ENCODE measurements at regions not wholly inside any gene's neighbourhood (a gene's known extent, or its start where the extent isn't known, plus 50 kb on each side); places are given as distances from the start of the nearest gene placed in this dataset.
"Not testable (repeated sequence)": the region's sequence is repeated elsewhere in the genome, so short reads cannot be mapped to it uniquely, and the experiment has no call there.

GRCh38 chr1:224061436-224061835 is 52.5 kb upstream of the FBXO28 start:
- intact Hi-C loops (cut with DNase I): no loop called here

GRCh38 chr1:224059897-224060427 is 53.9 kb upstream of the FBXO28 start:
- intact Hi-C loops (cut with DNase I): no loop called here
- no peak for DNase-seq (ENCODE audit: low spot score)

More at GRCh38 chr1:224061436-224061835, 52.5 kb upstream of the FBXO28 start:
- no peak for DNase-seq (ENCODE audit: low spot score)

- no peak for DNase-seq (ENCODE audit: low spot score)
- intact Hi-C loops (cut with DNase I): no loop called here
Observed at GRCh38 chr1:224058303-224058702, 55.6 kb upstream of the FBXO28 start.

- intact Hi-C loops (cut with DNase I): loop anchor here in 1 of 2 donors (2.0 kb wide), 1 partner anchor 359 kb away; no protein-coding TSS in a partner anchor
- no peak for DNase-seq (ENCODE audit: low spot score)
Observed at GRCh38 chr1:224057461-224058199, 56.3 kb upstream of the FBXO28 start.

GRCh38 chr1:224054611-224055010 is 59.3 kb upstream of the FBXO28 start:
- intact Hi-C loops (cut with DNase I): no loop called here
- no peak for DNase-seq (ENCODE audit: low spot score)

- intact Hi-C loops (cut with DNase I): no loop called here
- no peak for DNase-seq (ENCODE audit: low spot score)
Observed at GRCh38 chr1:224054012-224054411, 59.9 kb upstream of the FBXO28 start.

GRCh38 chr1:224053456-224053855 is 60.5 kb upstream of the FBXO28 start:
- intact Hi-C loops (cut with DNase I): no loop called here
- DNase-seq (ENCODE audit: low spot score): no peak

GRCh38 chr1:224052772-224053171 is 61.1 kb upstream of the FBXO28 start:
- intact Hi-C loops (cut with DNase I): no loop called here
- DNase-seq (ENCODE audit: low spot score): no peak

GRCh38 chr1:224051782-224052181 is 62.1 kb upstream of the FBXO28 start:
- intact Hi-C loops (cut with DNase I); DNase-seq (ENCODE audit: low spot score): not testable (repeated sequence)

- intact Hi-C loops (cut with DNase I): no loop called here
- DNase-seq (ENCODE audit: low spot score): no peak
Observed at GRCh38 chr1:224051086-224051406, 62.9 kb upstream of the FBXO28 start.

GRCh38 chr1:224047538-224047937 is 66.4 kb upstream of the FBXO28 start:
- no peak for DNase-seq (ENCODE audit: low spot score)
- intact Hi-C loops (cut with DNase I): no loop called here

- DNase-seq (ENCODE audit: low spot score): no peak
- intact Hi-C loops (cut with DNase I): no loop called here
Observed at GRCh38 chr1:224045556-224045955, 68.4 kb upstream of the FBXO28 start.

- intact Hi-C loops (cut with DNase I): no loop called here
Observed at GRCh38 chr1:224044420-224044819, 69.5 kb upstream of the FBXO28 start.

GRCh38 chr1:224042557-224043118 is 71.3 kb upstream of the FBXO28 start:
- no peak for DNase-seq (ENCODE audit: low spot score)
- intact Hi-C loops (cut with DNase I): no loop called here

More at GRCh38 chr1:224044420-224044819, 69.5 kb upstream of the FBXO28 start:
- DNase-seq (ENCODE audit: low spot score): no peak

- DNase-seq (ENCODE audit: low spot score): no peak
- intact Hi-C loops (cut with DNase I): no loop called here
Observed at GRCh38 chr1:224041032-224041431, 72.9 kb upstream of the FBXO28 start.

GRCh38 chr1:224040423-224040822 is 73.5 kb upstream of the FBXO28 start:
- DNase-seq (ENCODE audit: low spot score); intact Hi-C loops (cut with DNase I): not testable (repeated sequence)

- intact Hi-C loops (cut with DNase I): not testable (repeated sequence)
Observed at GRCh38 chr1:224040006-224040405, 73.9 kb upstream of the FBXO28 start.

GRCh38 chr1:224038832-224039231 is 75.1 kb upstream of the FBXO28 start:
- intact Hi-C loops (cut with DNase I); DNase-seq (ENCODE audit: low spot score): not testable (repeated sequence)

More at GRCh38 chr1:224040006-224040405, 73.9 kb upstream of the FBXO28 start:
- DNase-seq (ENCODE audit: low spot score): not testable (repeated sequence)

- DNase-seq (ENCODE audit: low spot score); intact Hi-C loops (cut with DNase I): not testable (repeated sequence)
Observed at GRCh38 chr1:224037362-224037761, 76.5 kb upstream of the FBXO28 start.

GRCh38 chr1:224032608-224033276 is 81.2 kb upstream of the FBXO28 start:
- intact Hi-C loops (cut with DNase I): not testable (repeated sequence)

More at GRCh38 chr1:224032608-224033276, 81.2 kb upstream of the FBXO28 start:
- not testable (repeated sequence) for DNase-seq (ENCODE audit: low spot score)

Measured in posterior vena cava (tissue), 2 donors.